ENCODE measurements at regions not wholly inside any gene's neighbourhood (a gene's known extent, or its start where the extent isn't known, plus 50 kb on each side); places are given as distances from the start of the nearest gene placed in this dataset.

DNA sequence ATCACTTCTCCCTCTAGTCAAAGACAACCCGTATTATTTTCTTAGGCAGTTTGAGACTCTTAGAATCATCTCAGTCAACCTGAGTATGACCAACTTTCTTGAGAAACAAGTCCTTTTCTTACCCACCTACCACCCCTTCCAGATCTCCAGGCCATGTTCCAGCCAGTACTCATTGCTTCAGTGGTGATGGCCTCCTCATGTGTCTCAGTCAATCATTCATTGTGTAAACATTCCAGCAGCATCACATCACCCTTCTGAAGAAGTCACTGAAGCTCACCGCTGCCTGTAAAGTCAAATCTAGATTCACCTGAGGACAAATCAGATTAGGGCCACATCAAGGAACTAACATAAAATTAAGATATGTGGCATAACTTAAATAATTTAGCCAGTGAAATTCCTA, 467.2 kb upstream of the NRP1 start:
- TF ChIP-seq, protein P1, sequence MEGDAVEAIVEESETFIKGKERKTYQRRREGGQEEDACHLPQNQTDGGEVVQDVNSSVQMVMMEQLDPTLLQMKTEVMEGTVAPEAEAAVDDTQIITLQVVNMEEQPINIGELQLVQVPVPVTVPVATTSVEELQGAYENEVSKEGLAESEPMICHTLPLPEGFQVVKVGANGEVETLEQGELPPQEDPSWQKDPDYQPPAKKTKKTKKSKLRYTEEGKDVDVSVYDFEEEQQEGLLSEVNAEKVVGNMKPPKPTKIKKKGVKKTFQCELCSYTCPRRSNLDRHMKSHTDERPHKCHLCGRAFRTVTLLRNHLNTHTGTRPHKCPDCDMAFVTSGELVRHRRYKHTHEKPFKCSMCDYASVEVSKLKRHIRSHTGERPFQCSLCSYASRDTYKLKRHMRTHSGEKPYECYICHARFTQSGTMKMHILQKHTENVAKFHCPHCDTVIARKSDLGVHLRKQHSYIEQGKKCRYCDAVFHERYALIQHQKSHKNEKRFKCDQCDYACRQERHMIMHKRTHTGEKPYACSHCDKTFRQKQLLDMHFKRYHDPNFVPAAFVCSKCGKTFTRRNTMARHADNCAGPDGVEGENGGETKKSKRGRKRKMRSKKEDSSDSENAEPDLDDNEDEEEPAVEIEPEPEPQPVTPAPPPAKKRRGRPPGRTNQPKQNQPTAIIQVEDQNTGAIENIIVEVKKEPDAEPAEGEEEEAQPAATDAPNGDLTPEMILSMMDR (IDR thresholded peaks at IDR 0.05; ENCODE audit: control extremely low read depth in 1 of 3, insufficient read depth in 1 of 3, low read depth in 1 of 3, low read length in 3 of 3) = no peak
- TF ChIP-seq SUZ12 (IDR thresholded peaks at IDR 0.05; ENCODE audit: low read length) (no peak), CBX5 (IDR thresholded peaks at IDR 0.05; ENCODE audit: low read depth, low read length) (no peak), FOSL1 (IDR thresholded peaks at IDR 0.05; ENCODE audit: insufficient read depth, low read depth, low read length) (no peak), CEBPB (IDR thresholded peaks at IDR 0.05; ENCODE audit: low read depth, low read length) (no peak), SP2 (IDR thresholded peaks at IDR 0.05; ENCODE audit: low read length) (no peak)
- TF ChIP-seq, protein P2, sequence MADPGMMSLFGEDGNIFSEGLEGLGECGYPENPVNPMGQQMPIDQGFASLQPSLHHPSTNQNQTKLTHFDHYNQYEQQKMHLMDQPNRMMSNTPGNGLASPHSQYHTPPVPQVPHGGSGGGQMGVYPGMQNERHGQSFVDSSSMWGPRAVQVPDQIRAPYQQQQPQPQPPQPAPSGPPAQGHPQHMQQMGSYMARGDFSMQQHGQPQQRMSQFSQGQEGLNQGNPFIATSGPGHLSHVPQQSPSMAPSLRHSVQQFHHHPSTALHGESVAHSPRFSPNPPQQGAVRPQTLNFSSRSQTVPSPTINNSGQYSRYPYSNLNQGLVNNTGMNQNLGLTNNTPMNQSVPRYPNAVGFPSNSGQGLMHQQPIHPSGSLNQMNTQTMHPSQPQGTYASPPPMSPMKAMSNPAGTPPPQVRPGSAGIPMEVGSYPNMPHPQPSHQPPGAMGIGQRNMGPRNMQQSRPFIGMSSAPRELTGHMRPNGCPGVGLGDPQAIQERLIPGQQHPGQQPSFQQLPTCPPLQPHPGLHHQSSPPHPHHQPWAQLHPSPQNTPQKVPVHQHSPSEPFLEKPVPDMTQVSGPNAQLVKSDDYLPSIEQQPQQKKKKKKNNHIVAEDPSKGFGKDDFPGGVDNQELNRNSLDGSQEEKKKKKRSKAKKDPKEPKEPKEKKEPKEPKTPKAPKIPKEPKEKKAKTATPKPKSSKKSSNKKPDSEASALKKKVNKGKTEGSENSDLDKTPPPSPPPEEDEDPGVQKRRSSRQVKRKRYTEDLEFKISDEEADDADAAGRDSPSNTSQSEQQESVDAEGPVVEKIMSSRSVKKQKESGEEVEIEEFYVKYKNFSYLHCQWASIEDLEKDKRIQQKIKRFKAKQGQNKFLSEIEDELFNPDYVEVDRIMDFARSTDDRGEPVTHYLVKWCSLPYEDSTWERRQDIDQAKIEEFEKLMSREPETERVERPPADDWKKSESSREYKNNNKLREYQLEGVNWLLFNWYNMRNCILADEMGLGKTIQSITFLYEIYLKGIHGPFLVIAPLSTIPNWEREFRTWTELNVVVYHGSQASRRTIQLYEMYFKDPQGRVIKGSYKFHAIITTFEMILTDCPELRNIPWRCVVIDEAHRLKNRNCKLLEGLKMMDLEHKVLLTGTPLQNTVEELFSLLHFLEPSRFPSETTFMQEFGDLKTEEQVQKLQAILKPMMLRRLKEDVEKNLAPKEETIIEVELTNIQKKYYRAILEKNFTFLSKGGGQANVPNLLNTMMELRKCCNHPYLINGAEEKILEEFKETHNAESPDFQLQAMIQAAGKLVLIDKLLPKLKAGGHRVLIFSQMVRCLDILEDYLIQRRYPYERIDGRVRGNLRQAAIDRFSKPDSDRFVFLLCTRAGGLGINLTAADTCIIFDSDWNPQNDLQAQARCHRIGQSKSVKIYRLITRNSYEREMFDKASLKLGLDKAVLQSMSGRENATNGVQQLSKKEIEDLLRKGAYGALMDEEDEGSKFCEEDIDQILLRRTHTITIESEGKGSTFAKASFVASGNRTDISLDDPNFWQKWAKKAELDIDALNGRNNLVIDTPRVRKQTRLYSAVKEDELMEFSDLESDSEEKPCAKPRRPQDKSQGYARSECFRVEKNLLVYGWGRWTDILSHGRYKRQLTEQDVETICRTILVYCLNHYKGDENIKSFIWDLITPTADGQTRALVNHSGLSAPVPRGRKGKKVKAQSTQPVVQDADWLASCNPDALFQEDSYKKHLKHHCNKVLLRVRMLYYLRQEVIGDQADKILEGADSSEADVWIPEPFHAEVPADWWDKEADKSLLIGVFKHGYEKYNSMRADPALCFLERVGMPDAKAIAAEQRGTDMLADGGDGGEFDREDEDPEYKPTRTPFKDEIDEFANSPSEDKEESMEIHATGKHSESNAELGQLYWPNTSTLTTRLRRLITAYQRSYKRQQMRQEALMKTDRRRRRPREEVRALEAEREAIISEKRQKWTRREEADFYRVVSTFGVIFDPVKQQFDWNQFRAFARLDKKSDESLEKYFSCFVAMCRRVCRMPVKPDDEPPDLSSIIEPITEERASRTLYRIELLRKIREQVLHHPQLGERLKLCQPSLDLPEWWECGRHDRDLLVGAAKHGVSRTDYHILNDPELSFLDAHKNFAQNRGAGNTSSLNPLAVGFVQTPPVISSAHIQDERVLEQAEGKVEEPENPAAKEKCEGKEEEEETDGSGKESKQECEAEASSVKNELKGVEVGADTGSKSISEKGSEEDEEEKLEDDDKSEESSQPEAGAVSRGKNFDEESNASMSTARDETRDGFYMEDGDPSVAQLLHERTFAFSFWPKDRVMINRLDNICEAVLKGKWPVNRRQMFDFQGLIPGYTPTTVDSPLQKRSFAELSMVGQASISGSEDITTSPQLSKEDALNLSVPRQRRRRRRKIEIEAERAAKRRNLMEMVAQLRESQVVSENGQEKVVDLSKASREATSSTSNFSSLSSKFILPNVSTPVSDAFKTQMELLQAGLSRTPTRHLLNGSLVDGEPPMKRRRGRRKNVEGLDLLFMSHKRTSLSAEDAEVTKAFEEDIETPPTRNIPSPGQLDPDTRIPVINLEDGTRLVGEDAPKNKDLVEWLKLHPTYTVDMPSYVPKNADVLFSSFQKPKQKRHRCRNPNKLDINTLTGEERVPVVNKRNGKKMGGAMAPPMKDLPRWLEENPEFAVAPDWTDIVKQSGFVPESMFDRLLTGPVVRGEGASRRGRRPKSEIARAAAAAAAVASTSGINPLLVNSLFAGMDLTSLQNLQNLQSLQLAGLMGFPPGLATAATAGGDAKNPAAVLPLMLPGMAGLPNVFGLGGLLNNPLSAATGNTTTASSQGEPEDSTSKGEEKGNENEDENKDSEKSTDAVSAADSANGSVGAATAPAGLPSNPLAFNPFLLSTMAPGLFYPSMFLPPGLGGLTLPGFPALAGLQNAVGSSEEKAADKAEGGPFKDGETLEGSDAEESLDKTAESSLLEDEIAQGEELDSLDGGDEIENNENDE (IDR thresholded peaks at IDR 0.05; ENCODE audit: insufficient replicate concordance, low read length) = no peak

Data from H1 (cell line).